HEK293 (cell line): ENCODE measurements at regions not wholly inside any gene's neighbourhood (a gene's known extent, or its start where the extent isn't known, plus 50 kb on each side); places are given as distances from the start of the nearest gene placed in this dataset.

Experiments
- MZF1 ChIP-seq: fragments of 450-650 bp; formaldehyde crosslinking; IDR thresholded peaks from 2 replicates; pipeline ENCODE4 v1.5.1; 2017; ENCODE audit warnings: missing biosample characterization, missing genetic modification characterization, borderline replicate concordance
- ZNF341 ChIP-seq: fragments of 450-650 bp; formaldehyde crosslinking; IDR thresholded peaks from 2 replicates; pipeline ENCODE4; 2016; ENCODE audit warnings: low read depth, missing biosample characterization, missing genetic modification characterization
- TF ChIP-seq, protein P1 (sequence below): fragments of 450-650 bp; formaldehyde crosslinking; optimal IDR thresholded peaks from 2 replicates; pipeline ENCODE3; 2016; ENCODE audit warnings: missing biosample characterization, mild to moderate bottlenecking, missing genetic modification characterization

GRCh38 chr5:15023266-15023665 is 151.7 kb upstream of the ANKH start:
- TF ChIP-seq, protein P1, sequence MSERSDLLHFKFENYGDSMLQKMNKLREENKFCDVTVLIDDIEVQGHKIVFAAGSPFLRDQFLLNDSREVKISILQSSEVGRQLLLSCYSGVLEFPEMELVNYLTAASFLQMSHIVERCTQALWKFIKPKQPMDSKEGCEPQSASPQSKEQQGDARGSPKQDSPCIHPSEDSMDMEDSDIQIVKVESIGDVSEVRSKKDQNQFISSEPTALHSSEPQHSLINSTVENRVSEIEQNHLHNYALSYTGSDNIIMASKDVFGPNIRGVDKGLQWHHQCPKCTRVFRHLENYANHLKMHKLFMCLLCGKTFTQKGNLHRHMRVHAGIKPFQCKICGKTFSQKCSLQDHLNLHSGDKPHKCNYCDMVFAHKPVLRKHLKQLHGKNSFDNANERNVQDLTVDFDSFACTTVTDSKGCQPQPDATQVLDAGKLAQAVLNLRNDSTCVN (tag by site-specific recombination), result no peak
- TF ChIP-seq ZNF341 (tag by site-specific recombination) (no peak), MZF1 (no peak)
